Fibroblast of skin of left quadriceps (primary cell): ENCODE measurements at regions not wholly inside any gene's neighbourhood (a gene's known extent, or its start where the extent isn't known, plus 50 kb on each side); places are given as distances from the start of the nearest gene placed in this dataset.
"Not testable (repeated sequence)": the region's sequence is repeated elsewhere in the genome, so short reads cannot be mapped to it uniquely, and the experiment has no call there.

Experiments used
- DNase-seq, 2 experiments: peaks; one replicate each; pipeline ENCODE4 v3.0.0-alpha.2; 2013; ENCODE audit warnings: low read depth in 2 of 2

DNA sequence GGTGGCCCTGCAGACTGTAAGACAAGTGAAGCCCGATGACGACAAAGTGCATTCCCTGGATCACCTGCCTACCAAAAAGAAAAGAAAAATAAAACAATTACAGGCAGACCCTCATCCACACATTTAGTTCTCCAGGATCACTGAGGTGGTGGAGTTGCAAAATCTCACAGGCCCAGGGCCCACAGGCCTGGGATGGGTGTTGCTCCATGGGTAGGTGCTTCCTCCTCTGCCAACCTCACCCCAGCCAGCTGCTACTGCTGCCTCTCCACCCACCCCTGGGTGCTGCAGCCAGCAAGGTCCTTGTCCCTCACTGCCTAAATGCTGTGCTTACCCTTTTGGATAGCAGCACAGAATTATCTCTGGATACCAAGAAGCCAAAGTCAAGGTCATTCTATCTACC, 146.4 kb upstream of the GALNT2 start:
- DNase-seq: no peak

DNA sequence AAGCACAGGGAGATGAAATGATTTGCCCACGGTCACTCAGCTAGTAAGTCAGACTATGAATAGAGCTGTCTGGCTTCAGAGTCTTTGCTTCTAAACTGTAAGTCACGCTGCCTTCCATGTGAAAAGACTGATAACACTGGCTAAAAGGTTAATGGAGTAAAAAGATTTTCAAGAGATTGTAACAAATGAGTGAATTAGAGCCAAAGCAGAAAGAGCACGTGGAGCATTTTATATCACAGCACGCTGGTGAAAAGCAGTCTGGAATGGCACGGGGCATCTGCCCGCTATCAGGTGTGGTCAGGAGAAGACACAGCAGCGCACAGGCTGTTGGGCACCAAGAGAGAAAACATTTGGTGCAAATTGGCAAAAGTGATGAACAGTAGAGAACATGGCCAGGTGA, 144.8 kb upstream of the GALNT2 start:
- no peak for DNase-seq

DNA sequence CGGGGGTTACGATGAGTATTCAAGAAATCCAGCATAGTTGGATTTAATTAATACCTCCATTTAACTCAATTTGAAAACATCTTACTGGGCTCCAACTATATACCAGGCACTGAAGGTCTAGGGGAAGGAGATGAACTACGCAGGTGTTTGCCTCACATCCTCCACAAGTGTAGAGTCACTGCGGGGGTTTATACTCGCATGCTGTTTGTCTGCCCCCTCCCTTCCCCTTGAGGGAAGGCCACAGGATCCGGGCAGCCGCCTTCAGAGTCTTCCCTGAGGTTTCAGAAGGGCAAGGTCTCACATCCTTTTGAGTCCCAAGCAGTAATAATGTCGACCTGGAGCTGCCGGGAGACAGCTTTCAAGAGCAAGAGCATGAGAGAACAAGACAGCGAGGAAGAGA, 142.4 kb upstream of the GALNT2 start:
- no peak for DNase-seq

DNA sequence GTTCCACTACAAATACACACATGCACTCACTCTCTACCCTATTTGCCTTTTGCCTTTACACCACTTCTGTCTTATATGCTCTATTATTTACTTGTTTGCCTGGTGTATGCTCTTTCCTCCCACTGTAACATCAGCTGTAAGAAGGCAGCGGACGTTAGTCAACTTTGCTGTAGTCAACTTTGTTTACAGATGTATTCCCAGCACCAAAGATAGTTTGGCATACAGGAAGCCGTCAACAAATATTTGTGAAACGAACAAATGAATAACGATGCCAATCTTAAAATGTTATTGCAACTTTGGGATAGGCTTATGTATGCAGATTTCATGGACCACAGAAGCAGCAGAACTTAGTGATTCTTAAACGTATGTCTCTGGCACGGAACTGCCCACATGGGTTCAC, 138.3 kb upstream of the GALNT2 start:
- DNase-seq: no peak

DNA sequence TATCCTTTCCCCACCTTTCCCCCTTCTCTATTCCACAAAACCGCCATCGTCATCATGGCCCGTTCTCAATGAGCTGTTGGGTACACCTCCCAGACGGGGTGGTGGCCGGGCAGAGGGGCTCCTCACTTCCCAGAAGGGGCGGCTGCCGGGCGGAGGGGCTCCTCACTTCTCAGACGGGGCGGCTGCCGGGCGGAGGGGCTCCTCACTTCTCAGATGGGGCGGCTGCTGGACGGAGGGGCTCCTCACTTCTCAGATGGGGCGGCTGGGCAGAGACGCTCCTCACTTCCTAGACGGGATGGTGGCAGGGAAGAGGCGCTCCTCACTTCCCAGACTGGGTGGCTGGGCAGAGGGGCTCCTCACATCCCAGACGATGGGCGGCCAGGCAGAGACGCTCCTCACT, 135.3 kb upstream of the GALNT2 start:
- DNase-seq: not testable (repeated sequence)

DNA sequence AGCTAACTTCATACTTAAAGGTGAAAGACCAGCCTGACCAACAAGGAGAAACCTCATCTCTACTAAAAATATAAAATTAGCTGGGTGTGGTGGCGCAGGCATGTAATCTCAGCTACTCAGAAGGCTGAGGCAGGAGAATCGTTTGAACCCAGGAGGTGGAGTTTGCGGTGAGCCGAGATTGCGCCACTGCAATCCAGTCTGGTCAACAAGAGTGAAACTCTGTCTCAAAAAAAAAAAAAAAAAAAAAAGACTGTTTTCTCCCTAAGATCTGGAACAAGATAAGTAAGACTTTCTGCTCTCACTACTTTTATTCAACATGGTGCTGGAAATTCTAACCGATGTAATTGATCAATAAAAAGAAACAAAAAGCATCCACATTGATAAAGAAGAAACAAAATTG, 131.9 kb upstream of the GALNT2 start:
- DNase-seq: not testable (repeated sequence)

DNA sequence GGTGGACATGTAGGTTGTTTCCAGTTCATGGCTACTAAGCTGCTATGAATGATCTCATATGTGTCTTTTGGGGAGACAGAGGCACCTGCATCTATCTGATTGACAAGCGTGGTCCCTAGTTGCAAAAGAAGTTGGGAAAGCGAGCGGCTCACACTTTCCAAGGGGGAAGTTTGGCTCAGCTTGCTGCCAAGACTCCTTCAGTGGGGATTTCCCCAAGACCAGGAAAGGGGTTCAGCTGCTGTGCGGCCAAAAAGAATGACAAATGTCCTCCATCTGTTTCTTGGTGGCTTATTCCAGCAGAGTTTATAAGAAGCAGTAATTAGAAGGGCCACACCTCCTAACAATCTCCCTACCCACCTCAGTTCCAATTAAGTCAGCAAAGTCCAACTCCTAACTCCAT, 128.5 kb upstream of the GALNT2 start:
- no peak for DNase-seq

DNA sequence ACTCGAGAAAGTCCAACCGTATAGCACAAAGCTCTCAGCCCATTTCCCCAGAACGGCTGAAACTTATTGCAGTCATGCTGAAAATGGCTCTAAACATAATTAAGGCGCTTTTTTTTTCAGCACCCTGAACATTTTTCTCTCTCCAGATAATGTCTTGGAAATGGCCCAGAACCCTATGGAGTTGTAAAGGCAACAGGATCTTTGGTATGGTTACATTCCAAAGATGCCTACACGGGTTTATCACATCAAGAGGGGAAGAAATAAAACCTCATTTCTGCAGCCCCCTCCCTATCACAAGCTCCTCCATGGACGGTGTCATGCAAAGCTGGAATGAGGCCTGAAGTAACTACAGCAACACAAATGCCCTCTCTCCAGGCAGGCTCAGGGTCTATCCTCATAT, 126.4 kb upstream of the GALNT2 start:
- peak; percentile 80 to 84 for DNase-seq

DNA sequence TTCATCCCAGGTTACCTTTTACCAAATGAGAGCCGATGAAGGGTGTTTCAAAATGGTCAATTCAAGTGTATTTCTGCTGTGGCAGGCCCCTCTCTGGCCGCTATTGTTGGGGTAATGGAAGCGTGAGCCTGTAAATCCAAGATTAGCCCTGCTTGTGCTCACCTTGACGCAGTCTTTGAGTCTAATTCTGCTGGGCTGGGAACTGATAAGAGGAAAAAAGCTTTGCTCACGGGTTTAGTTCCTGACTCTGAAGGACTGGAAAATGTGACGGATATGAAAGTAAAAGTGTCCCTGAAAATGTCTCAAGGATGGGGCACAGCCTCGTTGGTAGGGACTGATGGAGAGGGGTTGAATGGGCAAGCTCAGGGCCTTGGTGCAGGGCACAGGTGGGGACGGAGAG, 125.9 kb upstream of the GALNT2 start:
- DNase-seq: no peak

DNA sequence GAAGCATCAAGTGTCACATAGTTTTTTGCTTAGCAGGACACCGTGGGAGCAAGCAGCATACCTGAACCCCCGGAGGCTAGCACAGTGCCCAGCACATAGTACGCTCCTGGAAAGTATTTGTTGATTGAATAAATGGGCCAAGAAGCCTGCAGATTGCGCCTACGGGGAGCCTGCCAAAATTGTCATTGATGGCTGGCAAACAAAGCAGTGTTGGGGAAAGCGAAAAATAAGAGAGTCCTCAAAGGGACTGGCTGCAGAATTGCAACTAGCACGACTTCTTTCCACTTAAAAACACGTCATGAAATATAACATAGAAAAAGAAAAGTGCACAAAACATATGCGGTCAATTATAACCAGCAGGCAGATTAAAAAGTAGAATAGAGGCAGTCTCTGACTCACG, 125.2 kb upstream of the GALNT2 start:
- DNase-seq: peak in 1 of 2 experiments; percentile 10

DNA sequence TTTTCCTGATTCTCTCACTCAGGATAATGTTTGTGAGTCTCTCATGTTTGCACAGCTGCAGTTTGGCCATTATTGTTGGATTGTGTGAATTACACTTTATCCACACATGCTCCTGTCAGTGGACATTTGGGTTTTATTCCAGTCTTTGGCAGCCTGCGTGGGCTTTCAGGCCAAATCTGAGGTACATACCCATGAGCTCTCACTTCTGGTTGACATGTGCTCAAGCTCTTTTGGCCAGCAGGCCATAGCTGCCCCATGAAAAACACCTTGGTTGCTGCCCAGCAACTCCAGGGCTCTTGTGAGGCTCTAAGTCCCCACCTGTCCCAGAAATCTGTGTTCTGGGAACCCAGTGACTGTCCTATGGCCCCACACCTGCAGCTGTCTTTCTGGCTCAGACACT, 124.5 kb upstream of the GALNT2 start:
- DNase-seq: no peak

DNA sequence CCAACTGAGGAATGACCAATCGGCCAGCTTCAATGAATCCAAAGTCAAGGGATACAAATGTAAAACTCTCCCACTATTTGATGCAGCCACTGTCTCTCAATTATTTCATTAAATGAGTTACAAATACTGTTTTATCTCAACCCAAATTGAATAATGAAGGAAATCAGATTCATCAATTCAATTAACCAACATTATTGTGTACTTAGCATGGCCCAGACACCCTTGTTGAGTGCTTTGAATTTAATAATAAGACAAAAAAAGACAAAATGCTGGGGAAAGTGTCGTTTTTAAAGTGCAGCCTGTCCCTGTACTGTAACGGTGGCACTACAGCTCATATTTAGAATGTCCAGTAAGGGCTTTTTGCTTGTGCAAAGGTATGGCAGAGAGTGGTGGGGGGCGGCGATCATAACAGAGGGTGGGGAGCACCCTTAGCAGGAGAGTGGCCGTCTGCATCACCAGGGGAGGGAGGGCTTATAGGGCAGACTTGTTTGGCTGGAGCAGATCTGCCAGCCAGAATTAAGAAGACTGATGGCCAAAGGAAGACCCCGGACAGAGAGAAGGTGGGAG, 123.8 kb upstream of the GALNT2 start:
- no peak for DNase-seq

DNA sequence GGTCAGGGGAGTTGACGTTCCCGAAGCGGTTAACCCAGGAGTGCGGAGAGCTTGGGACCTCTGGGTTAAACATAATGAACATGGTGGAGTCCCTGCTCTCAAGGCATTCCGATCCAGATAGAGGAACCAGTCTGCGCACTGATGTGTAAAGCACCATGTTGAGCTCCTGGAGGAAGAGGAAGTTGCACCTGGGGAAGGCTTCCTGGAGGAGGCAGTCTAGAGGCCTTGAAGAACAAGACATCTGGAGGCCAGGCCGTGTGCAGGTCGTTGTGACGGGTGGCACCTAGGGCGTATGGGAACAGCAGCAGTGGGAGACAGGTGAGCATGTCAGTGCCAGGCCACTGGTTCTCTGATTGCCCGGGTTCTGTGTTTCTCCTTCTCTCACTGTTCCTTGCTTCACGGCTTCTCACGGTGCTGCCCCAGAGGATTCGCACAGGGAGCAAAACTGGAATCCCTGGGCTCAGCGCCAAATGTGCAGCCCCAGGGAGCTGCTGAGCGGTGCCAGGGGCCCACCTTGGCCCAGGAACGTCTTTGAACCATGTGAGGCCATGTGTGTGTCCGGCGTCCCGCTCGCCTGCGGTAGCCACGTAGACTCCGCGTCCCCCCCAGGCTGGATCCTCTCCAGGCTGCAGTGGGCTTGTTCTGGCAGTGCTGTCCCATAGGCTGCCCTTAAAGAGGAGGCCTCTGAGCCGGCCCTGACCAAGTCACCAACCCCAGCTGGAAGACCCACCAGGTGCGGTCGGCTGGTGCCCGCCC, 122.9 kb upstream of the GALNT2 start:
- no peak for DNase-seq

DNA sequence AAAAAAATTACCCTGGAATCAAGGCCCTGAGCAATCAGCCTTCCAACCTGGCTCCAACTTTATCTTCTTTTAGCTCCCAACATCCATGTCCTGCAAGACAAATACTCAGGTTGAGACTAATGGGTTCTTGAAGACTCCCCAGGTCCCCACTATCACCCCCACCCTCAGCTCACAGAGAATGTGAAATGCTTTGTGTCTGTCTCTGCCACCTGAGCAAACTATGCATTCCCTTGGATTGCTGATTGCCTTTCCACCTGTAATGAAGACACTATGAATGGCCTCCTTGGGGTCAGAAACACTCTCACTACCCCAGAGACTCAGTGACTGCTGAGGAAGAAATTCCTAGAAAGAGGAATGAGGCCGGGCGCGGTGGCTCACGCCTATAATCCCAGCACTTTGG, 121.2 kb upstream of the GALNT2 start:
- no peak for DNase-seq

DNA sequence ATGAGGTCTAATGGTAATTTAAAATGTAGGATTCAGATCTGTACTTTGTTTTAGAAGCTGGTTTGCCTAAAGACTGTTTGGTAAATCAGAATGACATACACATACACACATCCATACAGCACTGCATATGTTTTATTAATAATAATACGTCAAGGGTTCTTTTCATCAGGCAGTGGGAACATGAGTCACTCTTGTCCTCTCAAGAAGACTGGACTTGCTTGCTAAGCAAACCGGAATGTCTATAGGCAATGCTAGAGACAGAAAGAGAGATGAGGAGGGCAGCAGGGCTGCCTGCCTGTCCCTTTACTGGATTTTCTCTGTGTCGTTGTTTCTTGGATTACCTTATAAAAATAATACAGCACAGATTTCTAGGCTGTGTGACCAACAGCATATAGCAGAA, 119.1 kb upstream of the GALNT2 start:
- no peak for DNase-seq

DNA sequence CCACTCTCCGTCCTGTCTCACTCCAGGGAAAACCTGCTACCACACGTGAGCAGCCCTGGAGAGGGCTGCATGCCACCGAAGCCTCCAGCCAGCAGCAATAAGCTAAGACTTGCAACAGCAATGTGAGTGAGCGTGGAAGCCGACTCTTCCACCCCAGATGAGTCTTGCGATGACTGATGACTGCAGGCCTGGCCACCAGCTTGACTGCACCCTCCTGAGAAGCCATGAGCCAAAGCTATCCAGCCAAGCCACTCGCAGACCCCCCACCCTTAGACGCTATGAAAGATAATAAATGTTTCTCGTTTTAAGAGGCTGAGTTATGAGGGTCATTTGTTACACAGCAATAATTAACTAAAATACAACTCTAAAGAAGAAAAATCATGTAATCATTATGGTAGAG, 118.6 kb upstream of the GALNT2 start:
- no peak for DNase-seq

DNA sequence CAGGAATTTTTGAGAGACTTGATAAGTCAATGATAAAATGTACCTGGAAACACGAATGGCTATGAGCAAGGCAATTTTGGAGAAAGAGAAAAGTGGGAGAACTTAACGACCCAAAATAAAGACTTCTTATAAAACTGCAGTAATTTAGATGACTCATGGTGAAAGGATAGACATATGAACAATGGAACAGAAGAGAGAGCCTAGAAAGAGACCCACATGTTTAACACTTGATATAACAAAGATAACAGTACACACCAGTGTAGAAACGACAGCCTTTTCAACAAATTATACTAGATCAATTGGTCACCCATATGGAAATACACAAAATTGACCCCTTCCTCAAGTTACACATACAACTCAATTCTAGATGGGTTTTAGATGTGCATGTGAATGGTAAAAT, 117.5 kb upstream of the GALNT2 start:
- no peak for DNase-seq

DNA sequence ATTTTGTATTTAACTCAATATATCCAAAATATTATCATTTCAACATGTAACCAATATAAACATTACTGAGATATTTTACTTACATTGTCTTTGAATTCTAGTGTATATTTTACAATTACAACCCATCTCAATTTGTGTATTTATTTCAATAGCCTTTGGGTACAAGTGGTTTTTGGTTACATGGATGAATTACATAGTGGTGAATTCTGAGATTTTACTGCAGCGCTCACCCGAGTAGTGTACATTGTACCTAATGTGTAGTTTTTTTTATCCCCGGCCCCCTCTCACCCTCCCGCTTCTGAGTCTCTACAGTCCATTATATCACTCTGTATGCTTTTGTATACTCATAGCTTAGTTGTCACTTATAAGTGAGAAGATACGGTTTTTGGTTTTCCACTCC, 117.0 kb upstream of the GALNT2 start:
- no peak for DNase-seq

DNA sequence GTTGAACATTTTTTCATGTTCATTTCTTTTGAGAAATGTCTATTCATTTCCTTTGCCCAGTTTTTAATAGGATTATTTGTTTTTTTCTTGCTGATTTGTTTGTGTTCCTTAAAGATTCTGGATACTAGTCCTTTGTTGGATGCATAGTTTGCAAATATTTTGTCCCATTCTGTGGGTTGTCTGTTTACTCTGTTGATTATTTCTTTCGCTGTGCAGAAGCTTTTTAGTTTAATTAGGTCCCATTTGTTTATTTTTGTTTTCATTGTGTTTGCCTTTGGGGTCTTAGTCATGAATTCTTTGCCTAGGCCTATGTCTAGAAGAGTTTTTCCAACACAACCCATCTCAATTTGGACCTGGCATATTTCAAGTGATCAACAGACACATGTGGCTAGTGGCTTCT, 116.1 kb upstream of the GALNT2 start:
- DNase-seq: no peak

DNA sequence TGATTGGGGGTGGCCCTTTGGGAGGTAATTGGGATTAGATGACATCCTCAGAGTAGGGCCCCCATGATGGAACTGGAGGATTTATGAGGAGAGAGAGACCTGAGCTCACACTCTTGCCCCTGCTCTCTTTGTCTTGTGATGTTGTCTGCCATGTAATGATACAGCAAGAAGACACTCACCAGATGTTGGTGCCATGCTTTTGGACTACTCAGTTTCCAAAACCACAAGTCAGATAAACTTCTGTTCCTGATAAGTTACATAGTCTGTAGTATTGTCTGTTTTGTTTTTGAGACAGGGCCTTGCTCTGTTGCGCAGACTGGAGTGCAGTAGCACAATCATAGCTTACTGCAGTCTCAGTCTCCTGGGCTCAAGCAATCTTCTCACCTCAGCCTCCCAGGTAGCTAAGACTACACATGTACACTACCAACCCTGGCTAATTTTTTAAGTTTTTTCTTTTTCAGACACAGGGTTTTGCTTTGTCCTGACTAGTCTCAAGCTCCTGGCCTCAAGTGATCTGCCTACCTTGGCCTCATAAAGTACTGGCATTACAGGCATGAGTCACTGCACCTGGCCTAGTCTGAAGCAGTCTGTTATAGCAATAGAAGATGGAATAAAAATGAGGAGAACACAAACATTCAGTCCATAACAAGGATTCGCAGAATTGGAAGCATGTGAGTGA, 115.0 kb upstream of the GALNT2 start:
- no peak for DNase-seq

DNA sequence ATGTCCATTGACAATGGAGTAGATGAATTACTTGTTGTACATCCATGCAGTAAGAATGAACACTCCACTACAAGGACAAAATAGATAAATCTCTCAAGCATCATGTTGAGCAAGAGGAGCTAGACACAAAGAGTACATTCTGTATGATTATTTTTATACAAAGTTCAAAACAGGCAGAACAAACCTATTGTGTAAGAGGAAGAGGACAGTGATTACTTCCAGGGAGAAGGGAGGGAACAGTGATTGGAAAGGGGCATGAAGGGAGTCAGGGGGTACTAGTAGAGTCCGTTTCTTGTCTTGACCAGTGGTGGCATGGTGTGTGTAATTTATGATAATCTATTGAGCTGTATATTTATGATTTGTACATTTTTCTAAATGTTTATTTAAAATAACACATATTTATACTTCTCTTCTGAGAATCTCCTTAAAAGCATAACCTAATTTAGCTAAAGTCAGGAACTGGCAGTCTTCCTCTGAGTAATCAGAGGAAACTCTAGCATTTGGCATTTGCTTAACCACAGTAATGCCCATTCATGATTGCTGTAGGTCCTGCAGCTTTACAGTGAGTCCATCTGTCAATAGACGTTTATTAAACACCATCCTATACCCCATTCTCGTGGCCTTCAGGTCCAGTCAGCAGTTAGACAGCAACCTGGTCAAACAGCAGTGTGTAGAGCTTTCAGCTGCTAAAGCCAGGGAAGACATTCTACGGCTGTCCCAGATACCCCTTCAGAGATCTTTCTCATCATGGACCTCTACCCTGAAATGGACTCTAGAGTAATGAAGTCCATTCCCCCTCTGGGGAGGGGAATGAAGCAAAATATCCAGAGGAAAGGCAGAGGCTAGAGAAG, 114.1 kb upstream of the GALNT2 start:
- DNase-seq: no peak

DNA sequence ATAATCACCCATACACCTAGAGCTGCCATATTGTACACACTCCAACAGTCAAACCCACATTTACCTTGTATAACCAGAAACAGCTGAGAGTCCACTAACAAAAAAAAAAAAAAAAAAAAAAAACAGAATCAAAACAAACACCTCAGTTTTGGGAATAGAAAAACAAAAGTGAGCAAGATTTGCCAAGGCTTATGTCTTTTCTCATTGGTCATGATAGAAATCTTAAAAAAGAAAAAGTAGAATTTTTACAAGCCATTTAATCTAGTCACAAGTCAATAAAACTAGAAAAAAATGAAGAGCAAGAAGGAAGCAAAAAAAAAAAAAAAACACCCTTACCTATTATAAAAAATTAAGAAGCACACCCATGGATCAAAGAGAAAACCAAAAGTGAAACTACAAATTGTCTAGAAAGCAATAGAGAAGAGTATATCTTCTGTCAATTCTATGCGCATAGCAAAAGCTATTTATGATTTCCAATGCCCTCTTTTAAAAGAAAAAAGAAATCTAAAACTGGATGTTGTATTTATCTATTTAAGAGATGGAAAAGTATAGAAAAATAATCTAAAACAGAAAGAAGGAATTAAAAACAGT, 113.2 kb upstream of the GALNT2 start:
- no peak for DNase-seq
